ENCODE measurements at regions not wholly inside any gene's neighbourhood (a gene's known extent, or its start where the extent isn't known, plus 50 kb on each side); places are given as distances from the start of the nearest gene placed in this dataset.

- no peaks in the 10 kb centered on the region for H3K9me3 ChIP-seq (ENCODE audit: low read depth, low read length)
- no peak for TF ChIP-seq CTCF (IDR thresholded peaks at IDR 0.05; ENCODE audit: extremely low read depth, low read depth, low read length)
- no peaks in the 10 kb centered on the region for H4K20me1 ChIP-seq (ENCODE audit: insufficient read depth, low read length)
- no peak overlapping the region for H3K27ac ChIP-seq (ENCODE audit: low read depth, low read length)
- no peak for DNase-seq (ENCODE audit: insufficient read length, low spot score, missing footprints)
- no peak overlapping the region for H3K4me2 ChIP-seq (ENCODE audit: insufficient read depth, low read length)
- H3K4me1 ChIP-seq (ENCODE audit: insufficient read depth, low read length): no peaks in the 10 kb centered on the region
- H3K79me2 ChIP-seq (ENCODE audit: insufficient read depth, low read length): no peaks in the 10 kb centered on the region
- H3K27me3 ChIP-seq (ENCODE audit: insufficient read depth, low read length): no peaks in the 10 kb centered on the region
- H2AFZ ChIP-seq (ENCODE audit: low read length): no peak overlapping the region
- no peak overlapping the region for H3K4me3 ChIP-seq (ENCODE audit: insufficient read depth, low read length)
- no peaks in the 10 kb centered on the region for H3K36me3 ChIP-seq (ENCODE audit: insufficient read depth, low read length)
These were observed 64.1 kb upstream of the ADAM23 start for GRCh38 chr2:206379266-206379665.

GRCh38 chr2:206379886-206380285 lies 63.4 kb upstream of the ADAM23 start:
- TF ChIP-seq CTCF (IDR thresholded peaks at IDR 0.05; ENCODE audit: extremely low read depth, low read depth, low read length): no peak
- Histone ChIP-seq H3K27me3 (ENCODE audit: insufficient read depth, low read length) (no peaks in the 10 kb centered on the region), H4K20me1 (ENCODE audit: insufficient read depth, low read length) (no peaks in the 10 kb centered on the region), H3K4me1 (ENCODE audit: insufficient read depth, low read length) (no peaks in the 10 kb centered on the region), H3K4me3 (ENCODE audit: insufficient read depth, low read length) (no peak overlapping the region), H3K9me3 (ENCODE audit: low read depth, low read length) (no peaks in the 10 kb centered on the region), H2AFZ (ENCODE audit: low read length) (no peak overlapping the region), H3K79me2 (ENCODE audit: insufficient read depth, low read length) (no peaks in the 10 kb centered on the region), H3K4me2 (ENCODE audit: insufficient read depth, low read length) (no peak overlapping the region), H3K36me3 (ENCODE audit: insufficient read depth, low read length) (no peaks in the 10 kb centered on the region), H3K27ac (ENCODE audit: low read depth, low read length) (no peak overlapping the region)
- no peak for DNase-seq (ENCODE audit: insufficient read length, low spot score, missing footprints)

GRCh38 chr2:206381881-206382280 lies 61.5 kb upstream of the ADAM23 start:
- no peaks in the 10 kb centered on the region for H4K20me1 ChIP-seq (ENCODE audit: insufficient read depth, low read length)
- no peak overlapping the region for H3K4me3 ChIP-seq (ENCODE audit: insufficient read depth, low read length)
- H2AFZ ChIP-seq (ENCODE audit: low read length): no peak overlapping the region
- no peak overlapping the region for H3K27ac ChIP-seq (ENCODE audit: low read depth, low read length)
- no peaks in the 10 kb centered on the region for H3K36me3 ChIP-seq (ENCODE audit: insufficient read depth, low read length)
- no peaks in the 10 kb centered on the region for H3K9me3 ChIP-seq (ENCODE audit: low read depth, low read length)
- no peak for TF ChIP-seq CTCF (IDR thresholded peaks at IDR 0.05; ENCODE audit: extremely low read depth, low read depth, low read length)
- H3K27me3 ChIP-seq (ENCODE audit: insufficient read depth, low read length): no peaks in the 10 kb centered on the region
- H3K4me2 ChIP-seq (ENCODE audit: insufficient read depth, low read length): no peak overlapping the region
- H3K4me1 ChIP-seq (ENCODE audit: insufficient read depth, low read length): no peaks in the 10 kb centered on the region
- no peaks in the 10 kb centered on the region for H3K79me2 ChIP-seq (ENCODE audit: insufficient read depth, low read length)
- DNase-seq (ENCODE audit: insufficient read length, low spot score, missing footprints): no peak

GRCh38 chr2:206383669-206384068 lies 59.7 kb upstream of the ADAM23 start:
- Histone ChIP-seq H3K27me3 (ENCODE audit: insufficient read depth, low read length) (no peaks in the 10 kb centered on the region), H4K20me1 (ENCODE audit: insufficient read depth, low read length) (no peaks in the 10 kb centered on the region), H3K79me2 (ENCODE audit: insufficient read depth, low read length) (no peaks in the 10 kb centered on the region), H2AFZ (ENCODE audit: low read length) (no peak overlapping the region), H3K36me3 (ENCODE audit: insufficient read depth, low read length) (no peaks in the 10 kb centered on the region), H3K9me3 (ENCODE audit: low read depth, low read length) (no peaks in the 10 kb centered on the region), H3K4me1 (ENCODE audit: insufficient read depth, low read length) (no peaks in the 10 kb centered on the region), H3K4me3 (ENCODE audit: insufficient read depth, low read length) (no peak overlapping the region), H3K4me2 (ENCODE audit: insufficient read depth, low read length) (no peak overlapping the region), H3K27ac (ENCODE audit: low read depth, low read length) (no peak overlapping the region)
- no peak for TF ChIP-seq CTCF (IDR thresholded peaks at IDR 0.05; ENCODE audit: extremely low read depth, low read depth, low read length)
- no peak for DNase-seq (ENCODE audit: insufficient read length, low spot score, missing footprints)
